NCI-H69 (cell line): ENCODE measurements at regions not wholly inside any gene's neighbourhood (a gene's known extent, or its start where the extent isn't known, plus 50 kb on each side); places are given as distances from the start of the nearest gene placed in this dataset.

Experiments used
- DNase-seq: peaks from one replicate; lab custom pipeline; 2025; lab: John Stamatoyannopoulos, UW

- DNase-seq: no peak
Measured at GRCh38 chr13:29926098-29926476, 75.7 kb upstream of the UBL3 start.

- peak; percentile 88 for DNase-seq
Measured at GRCh38 chr13:29925457-29926097, 75.2 kb upstream of the UBL3 start.

DNA sequence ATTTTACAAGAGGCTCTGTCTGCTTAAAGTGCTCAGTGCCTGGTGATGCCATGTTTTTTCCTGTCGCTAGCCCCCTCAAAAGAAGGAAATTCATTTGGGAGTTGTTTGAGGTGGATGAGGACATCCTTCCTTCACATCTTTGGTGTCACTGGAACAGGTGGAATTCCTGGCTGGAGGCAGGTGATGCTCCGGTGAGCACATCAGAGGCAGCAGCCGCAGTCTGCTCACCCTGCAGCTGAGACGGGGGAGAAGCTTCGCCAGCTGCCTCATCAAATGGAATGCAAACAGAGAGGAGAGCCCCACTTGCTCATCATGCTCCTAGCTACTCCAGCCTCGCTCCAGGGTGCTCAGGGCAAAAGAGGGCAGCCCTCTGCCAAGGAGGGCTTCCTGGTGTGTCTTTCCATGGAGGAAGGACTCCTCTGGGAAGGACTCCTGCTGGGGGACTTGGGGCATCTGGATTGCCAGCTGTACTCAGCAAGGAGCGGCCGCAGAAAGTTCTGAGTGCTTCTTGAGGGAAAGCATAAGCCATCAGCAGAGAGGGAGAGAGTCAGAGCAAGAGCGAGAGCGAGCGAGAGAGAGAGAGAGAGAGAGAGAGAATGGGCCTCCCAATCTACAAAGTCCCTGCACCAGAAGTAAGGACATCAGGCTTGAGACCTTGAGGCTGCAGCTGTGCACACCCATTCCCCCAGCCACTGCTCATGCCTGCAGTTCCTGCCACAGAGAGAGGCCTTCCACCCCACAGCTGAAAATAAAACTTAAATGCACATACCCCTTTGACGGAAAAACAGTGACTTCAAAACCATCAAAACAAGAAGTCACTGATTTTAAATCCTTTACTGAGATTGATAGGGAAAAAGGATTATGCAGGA is 74.3 kb upstream of the UBL3 start:
- DNase-seq: peak; percentile 77

- peak; percentile 89 for DNase-seq
Measured at GRCh38 chr13:29923554-29924481, 73.4 kb upstream of the UBL3 start.

- no peak for DNase-seq
Measured at GRCh38 chr13:29922896-29923295, 72.5 kb upstream of the UBL3 start.

GRCh38 chr13:29922281-29922821 is 71.9 kb upstream of the UBL3 start:
- no peak for DNase-seq

GRCh38 chr13:29921542-29921941 is 71.1 kb upstream of the UBL3 start:
- no peak for DNase-seq

DNA sequence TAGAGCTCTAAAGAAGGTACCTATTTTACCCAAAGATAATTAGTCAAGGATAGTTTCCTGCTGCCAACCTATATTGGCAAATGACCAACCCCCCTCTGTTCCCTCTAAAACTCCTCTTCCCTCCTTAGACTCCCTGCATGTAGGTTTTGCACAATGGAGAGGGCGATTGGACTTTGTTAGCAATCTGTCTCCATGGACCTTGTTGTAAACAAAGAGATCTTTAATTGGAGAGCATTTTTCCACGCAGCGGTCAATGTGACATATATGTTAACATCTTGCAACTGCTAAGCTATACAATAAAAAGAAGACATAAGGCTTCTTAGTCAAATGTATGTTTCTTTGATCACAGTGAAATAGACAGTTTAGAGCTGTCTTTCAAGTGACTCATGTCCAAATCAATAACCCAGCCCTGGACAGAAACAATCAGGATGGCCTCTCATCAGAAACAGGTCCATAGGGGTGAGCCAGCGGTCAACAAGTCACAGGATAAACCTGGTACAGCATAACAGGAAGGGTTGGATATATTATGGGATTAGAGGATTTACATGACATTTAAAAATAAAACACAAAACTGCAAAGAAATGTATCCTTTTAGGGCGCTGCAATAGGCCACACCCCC is 69.7 kb upstream of the UBL3 start:
- peak; percentile 54 for DNase-seq

- DNase-seq: no peak
Measured at GRCh38 chr13:29918845-29919244, 68.4 kb upstream of the UBL3 start.

DNA sequence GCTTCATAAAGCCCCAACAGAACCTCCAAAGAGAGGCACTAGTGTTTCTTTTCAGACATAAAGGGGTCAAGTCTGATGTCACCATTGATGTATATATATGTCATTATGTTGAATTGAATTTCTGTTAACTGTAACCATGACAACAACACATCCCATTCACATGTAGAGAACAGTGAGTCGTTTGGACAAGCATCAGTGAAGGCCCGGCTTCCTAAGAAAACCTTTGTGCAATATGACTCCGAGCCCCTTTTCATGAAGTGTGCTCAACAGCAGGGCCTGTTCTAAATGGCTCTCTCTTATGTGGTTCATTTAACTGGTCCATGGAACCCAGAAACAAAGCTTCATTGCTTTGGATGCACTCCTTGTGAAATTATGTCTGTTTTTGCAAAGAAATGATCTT is 67.2 kb upstream of the UBL3 start:
- DNase-seq: no peak

GRCh38 chr13:29914581-29914980 is 64.2 kb upstream of the UBL3 start:
- no peak for DNase-seq

DNA sequence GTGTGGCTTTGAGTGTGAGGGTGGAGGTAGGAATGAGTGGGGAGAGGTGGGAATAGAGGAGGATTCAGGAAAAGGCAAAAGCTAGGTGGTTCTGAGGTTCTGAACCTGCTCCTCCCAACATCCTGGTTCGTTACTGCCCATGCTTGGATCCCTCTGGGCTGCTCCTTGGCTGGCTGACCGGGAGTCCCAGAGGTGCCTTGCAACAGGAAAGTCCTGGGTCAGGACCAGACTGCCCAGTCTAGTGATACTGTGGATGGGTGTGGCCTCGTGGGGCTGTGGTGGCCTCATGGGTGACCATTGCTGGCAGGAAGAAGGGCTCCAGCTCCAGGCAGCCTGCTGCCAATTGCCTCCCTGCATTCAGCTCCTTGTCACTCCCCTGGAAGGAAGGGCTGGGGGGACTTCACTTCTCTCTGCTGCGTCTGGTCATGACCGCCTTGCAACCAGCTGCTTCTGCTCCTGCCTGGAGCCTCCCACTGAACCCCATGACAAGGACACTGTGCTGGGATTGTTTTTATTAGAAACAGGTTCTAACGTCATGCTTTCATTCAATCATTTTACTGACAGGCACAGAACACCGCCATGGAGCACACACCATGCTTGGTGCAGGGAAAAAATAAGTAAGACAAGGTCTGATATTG is 61.5 kb upstream of the UBL3 start:
- no peak for DNase-seq

- no peak for DNase-seq
Measured at GRCh38 chr13:29909975-29910674, 59.7 kb upstream of the UBL3 start.

DNA sequence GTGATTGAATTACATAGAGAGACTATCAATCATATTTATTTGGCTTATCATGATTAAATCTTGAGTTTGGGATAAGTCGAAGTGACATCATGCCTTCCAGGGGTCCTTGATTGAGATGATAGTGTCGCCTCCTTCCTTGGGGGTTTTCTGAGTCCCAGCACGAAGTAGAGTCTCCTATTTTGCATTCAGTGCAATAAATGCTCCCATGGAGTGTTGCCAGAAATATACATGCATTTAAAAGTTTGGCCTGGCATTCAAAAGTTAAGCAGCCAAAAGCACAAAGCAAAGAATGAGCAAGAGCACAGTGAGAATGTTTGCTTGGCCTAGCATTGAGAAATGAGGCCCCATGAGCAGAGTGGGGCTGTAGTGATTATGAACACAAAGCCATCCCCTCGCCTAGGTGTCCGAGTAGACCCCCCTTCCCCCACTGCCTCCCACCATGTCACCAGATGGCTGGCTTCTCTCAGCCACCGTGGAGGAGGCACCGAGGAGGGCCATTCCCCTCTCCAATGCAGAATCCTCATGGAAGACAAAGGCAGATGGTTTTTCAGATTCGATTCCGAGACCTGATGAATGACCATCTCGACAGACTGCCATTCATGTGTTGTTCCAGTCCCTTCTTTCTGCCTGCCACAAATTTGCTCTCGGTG is 58.8 kb upstream of the UBL3 start:
- no peak for DNase-seq

DNA sequence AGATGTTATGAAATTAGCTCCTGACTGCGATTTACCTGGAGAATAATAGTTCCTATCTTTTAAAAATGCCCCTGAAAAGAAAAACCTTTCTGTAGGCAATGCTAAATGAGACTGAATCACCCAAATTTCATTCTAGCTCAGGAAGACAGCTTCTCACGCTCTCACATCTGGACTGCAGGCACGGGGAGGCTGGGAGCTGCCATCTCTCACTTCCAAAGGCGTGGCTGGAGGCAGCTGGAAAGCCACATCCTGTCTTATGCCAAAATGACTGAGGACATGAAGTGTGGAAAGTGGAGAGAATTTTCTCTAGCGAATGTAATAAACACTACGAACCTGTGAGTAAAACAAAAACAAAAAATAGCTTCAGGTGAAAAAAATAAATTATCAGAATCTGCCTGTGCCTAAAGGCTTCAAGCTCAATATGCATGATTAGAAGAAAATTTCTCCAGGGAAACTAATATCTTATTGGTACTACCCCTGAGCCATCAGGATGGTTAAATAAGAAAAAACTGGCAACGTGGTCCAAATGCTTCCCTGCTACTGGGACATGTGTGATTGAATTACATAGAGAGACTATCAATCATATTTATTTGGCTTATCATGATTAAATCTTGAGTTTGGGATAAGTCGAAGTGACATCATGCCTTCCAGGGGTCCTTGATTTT is 58.1 kb upstream of the UBL3 start:
- DNase-seq: no peak

GRCh38 chr13:29907670-29908069 is 57.3 kb upstream of the UBL3 start:
- DNase-seq: no peak

DNA sequence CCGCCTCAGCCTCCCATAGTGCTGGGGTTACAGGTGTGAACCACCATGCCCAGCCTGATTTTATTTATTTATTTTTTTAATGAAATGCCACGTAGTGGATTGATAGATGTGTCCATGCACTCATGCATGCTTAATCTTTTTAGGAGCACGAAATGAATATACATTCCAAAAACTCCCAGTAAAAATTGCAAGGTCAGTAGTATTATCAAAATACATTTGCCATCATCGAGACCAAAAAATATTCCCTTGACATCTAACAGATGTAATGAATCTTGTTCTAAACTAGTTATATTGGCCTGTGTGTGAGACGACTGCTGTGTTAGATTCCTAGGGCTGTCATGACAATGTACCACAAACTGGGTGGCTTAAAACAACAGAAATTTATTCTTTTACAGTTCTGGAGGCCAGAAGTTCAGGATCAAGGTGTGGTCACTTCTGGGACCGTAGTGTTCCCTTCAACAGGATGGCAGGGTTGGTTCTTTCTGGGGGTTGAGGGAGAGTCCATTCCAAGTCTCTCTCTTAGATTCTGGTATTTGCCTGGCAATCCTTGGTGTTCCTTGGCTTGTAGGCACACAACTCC is 56.1 kb upstream of the UBL3 start:
- DNase-seq: no peak

DNA sequence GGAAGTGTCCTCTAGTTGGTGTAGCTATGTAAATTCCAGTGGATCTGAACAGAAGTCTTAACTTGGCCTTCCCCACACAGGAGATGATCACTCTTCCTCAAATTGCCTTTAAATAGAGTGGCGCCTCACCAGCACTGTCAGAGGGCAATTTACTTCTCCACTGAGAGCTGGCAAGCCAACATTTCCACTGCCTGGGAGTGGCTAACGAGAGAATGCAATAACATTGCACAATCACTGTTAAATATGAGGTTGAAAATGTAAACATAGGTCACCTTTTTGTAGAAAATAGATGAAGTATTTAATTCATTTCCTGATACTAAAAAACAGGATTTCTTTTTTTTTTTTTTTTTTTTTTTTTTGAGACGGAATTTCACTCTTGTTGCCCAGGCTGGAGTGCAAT is 55.4 kb upstream of the UBL3 start:
- DNase-seq: peak; percentile 37

DNA sequence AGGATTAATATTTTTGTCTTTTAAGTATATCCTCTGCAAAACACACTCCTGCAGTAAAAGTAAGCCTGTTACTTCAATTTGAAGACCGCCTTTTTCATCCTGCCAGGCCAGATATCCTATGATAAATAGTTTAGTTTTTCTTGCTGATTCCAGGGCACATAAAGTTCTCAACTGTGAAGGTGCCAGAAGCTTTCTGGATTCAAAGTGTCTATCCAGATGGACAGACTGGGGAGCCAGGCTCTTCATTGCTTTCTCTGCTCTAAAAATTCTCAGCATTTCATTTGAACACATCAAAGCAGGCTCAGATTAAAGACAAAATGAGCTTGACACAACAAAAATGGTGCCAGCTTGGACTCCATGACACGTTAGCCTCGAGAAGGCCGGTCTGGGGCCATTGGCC is 53.6 kb upstream of the UBL3 start:
- DNase-seq: no peak
